ENCODE measurements at regions not wholly inside any gene's neighbourhood (a gene's known extent, or its start where the extent isn't known, plus 50 kb on each side); places are given as distances from the start of the nearest gene placed in this dataset.

DNA sequence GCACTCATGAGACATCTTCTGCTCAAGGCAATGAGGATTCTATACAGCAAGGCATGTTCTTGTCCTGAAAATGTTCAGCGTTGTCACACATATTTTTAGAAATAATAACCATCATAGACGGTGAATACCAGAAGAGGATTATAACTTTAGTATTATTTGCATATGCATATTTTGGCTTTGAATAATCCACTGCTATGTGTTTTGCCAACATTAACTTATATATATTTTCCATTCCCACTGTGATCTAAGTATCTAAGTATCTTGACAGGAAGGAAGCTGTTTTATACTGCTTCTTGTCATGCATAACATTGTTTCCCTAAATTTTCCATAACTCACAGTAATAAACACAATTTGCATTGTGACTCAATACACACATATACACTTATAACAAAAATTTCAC is 509.5 kb downstream of the TBL1XR1 start:
- Histone ChIP-seq H2AFZ (no peak overlapping the region), H3K4me2 (no peak overlapping the region), H3K36me3 (replicated peaks; ENCODE audit: insufficient read depth, low read depth) (no peaks in the 10 kb centered on the region), H3K9me2 (replicated peaks; ENCODE audit: insufficient read depth) (no peaks in the 10 kb centered on the region), H4K20me1 (ENCODE audit: insufficient read depth, poor library complexity, severe bottlenecking) (no peaks in the 10 kb centered on the region), H3K27me3 (no peaks in the 10 kb centered on the region), H3K4me1 (ENCODE audit: insufficient read depth) (no peaks in the 10 kb centered on the region), H3K79me2 (no peaks in the 10 kb centered on the region), H3K9me3 (ENCODE audit: low read depth) (no peaks in the 10 kb centered on the region), H3K4me3 (no peak overlapping the region), H3K27ac (no peak overlapping the region)
- no peak for DNase-seq (ENCODE audit: low spot score)
- 98% methylated on average over 2 of the region's 2 CpGs for WGBS (ENCODE audit: low lambda C conversion rate, missing lambda C conversion rate)
- TF ChIP-seq, protein P1, sequence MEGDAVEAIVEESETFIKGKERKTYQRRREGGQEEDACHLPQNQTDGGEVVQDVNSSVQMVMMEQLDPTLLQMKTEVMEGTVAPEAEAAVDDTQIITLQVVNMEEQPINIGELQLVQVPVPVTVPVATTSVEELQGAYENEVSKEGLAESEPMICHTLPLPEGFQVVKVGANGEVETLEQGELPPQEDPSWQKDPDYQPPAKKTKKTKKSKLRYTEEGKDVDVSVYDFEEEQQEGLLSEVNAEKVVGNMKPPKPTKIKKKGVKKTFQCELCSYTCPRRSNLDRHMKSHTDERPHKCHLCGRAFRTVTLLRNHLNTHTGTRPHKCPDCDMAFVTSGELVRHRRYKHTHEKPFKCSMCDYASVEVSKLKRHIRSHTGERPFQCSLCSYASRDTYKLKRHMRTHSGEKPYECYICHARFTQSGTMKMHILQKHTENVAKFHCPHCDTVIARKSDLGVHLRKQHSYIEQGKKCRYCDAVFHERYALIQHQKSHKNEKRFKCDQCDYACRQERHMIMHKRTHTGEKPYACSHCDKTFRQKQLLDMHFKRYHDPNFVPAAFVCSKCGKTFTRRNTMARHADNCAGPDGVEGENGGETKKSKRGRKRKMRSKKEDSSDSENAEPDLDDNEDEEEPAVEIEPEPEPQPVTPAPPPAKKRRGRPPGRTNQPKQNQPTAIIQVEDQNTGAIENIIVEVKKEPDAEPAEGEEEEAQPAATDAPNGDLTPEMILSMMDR (IDR thresholded peaks at IDR 0.05; ENCODE audit: poor library complexity), result no peak
- no peak for TF ChIP-seq EZH2 (IDR thresholded peaks at IDR 0.05; ENCODE audit: borderline replicate concordance)
- TF ChIP-seq EZH2phosphoT487 (IDR thresholded peaks at IDR 0.05; ENCODE audit: low read depth, severe bottlenecking, unreplicated experiment), result no peak

DNA sequence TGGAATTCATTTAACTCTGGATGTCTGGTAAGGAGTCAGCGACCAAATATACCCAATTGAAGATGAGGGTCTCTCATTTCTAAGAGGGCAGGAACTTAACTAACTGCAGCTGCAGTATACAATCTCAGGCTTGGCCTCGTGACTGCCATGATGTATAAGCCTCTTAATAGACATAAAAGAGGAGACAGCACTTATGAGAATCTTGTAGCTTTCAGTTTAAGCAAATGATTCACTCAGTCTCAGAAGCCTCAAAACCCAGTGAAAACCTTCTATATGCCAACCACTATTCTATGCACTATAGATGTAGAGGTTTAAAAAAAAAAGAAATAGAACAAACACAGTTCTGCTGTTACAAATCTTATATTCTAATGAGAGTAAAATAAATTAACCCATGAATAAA is 513.9 kb downstream of the TBL1XR1 start:
- H3K9me3 ChIP-seq (ENCODE audit: low read depth), result no peaks in the 10 kb centered on the region
- no peaks in the 10 kb centered on the region for H3K9me2 ChIP-seq (replicated peaks; ENCODE audit: insufficient read depth)
- DNase-seq (ENCODE audit: low spot score), result no peak
- H3K27ac ChIP-seq, result no peak overlapping the region
- 80% methylated on average over 2 of the region's 2 CpGs for WGBS (ENCODE audit: low lambda C conversion rate, missing lambda C conversion rate)
- H2AFZ ChIP-seq, result no peak overlapping the region
- no peaks in the 10 kb centered on the region for H3K36me3 ChIP-seq (replicated peaks; ENCODE audit: insufficient read depth, low read depth)
- H4K20me1 ChIP-seq (ENCODE audit: insufficient read depth, poor library complexity, severe bottlenecking), result no peaks in the 10 kb centered on the region
- H3K27me3 ChIP-seq, result no peaks in the 10 kb centered on the region
- TF ChIP-seq EZH2phosphoT487 (IDR thresholded peaks at IDR 0.05; ENCODE audit: low read depth, severe bottlenecking, unreplicated experiment) (no peak), EZH2 (IDR thresholded peaks at IDR 0.05; ENCODE audit: borderline replicate concordance) (no peak)
- TF ChIP-seq, protein P1 (IDR thresholded peaks at IDR 0.05; ENCODE audit: poor library complexity), result no peak
- H3K4me3 ChIP-seq, result no peak overlapping the region
- H3K4me2 ChIP-seq, result no peak overlapping the region
- H3K4me1 ChIP-seq (ENCODE audit: insufficient read depth), result no peaks in the 10 kb centered on the region
- no peaks in the 10 kb centered on the region for H3K79me2 ChIP-seq

DNA sequence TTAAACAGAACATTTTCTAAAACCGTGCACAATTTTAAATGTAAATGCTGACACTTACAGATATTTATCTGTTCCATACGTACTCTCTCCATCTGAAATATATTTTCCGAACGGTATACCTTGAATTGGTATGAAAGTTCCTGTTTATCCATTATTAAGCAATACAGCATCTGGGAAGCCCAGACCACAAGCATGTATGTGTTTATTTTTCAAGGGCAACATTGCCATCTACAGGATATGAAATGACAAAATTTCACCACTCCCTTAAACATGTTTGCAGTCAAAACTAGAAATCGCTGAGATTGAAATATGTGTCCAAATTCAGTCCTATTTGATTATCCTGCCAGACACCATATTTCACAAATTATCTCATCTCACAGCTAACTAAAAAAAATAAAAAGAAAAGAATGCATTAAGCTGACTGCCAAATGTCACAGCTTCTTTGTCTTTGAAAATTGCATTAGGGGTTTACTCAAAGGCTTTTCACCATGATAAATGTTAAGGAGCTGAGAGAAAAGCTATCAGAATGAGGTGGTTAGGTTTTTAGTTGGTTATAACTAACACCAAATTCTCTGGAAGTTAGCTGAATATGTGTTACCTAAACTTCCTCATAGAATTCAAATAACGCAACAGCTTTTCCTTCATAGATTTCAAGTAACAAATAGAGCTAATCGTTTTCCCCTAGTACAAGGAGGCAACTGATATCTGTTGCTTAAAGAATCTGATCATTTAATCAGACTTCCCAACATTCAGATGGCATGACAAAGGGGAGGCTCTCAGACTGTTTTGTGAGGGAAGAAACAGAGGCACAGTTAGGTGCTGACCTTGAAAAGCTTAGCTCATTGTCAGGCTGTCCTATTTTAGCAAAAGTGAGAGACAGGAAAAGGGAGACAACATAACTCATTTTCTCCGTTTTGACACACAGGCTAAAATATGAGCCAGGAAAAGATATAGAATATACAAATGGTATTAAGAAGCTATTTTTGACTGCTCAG is 533.1 kb downstream of the TBL1XR1 start:
- H3K4me2 ChIP-seq, result no peak overlapping the region
- H3K27ac ChIP-seq, result no peak overlapping the region
- no peaks in the 10 kb centered on the region for H3K79me2 ChIP-seq
- H2AFZ ChIP-seq, result peak overlapping the region; percentile 4
- no peaks in the 10 kb centered on the region for H3K36me3 ChIP-seq (replicated peaks; ENCODE audit: insufficient read depth, low read depth)
- H3K4me1 ChIP-seq (ENCODE audit: insufficient read depth), result no peaks in the 10 kb centered on the region
- no peaks in the 10 kb centered on the region for H3K9me2 ChIP-seq (replicated peaks; ENCODE audit: insufficient read depth)
- no peak for TF ChIP-seq EZH2 (IDR thresholded peaks at IDR 0.05; ENCODE audit: borderline replicate concordance)
- TF ChIP-seq EZH2phosphoT487 (IDR thresholded peaks at IDR 0.05; ENCODE audit: low read depth, severe bottlenecking, unreplicated experiment), result no peak
- TF ChIP-seq, protein P1 (IDR thresholded peaks at IDR 0.05; ENCODE audit: poor library complexity), result peak; percentile 55
- H3K27me3 ChIP-seq, result no peaks in the 10 kb centered on the region
- no peaks in the 10 kb centered on the region for H4K20me1 ChIP-seq (ENCODE audit: insufficient read depth, poor library complexity, severe bottlenecking)
- H3K4me3 ChIP-seq, result no peak overlapping the region
- DNase-seq (ENCODE audit: low spot score), result peak; percentile 54
- peaks cover 4% of the 10 kb centered on the region for H3K9me3 ChIP-seq (ENCODE audit: low read depth)
- WGBS (ENCODE audit: low lambda C conversion rate, missing lambda C conversion rate), result 47% methylated on average over 8 of the region's 8 CpGs

Data from hepatocyte (in vitro differentiated cells).